Astrocyte (in vitro differentiated cells and primary cell): ENCODE measurements at regions not wholly inside any gene's neighbourhood (a gene's known extent, or its start where the extent isn't known, plus 50 kb on each side); places are given as distances from the start of the nearest gene placed in this dataset.

Experiments used
- CTCF ChIP-seq: IDR thresholded peaks from 2 replicates; pipeline ENCODE4 v1.5.1; 2011; ENCODE audit warnings: low read depth, mild to moderate bottlenecking, inconsistent platforms, low read length, moderate library complexity; ENCODE audit not compliant: insufficient read depth
- EZH2 ChIP-seq: IDR thresholded peaks from 2 replicates; pipeline ENCODE4 v1.6.1; 2012; ENCODE audit warnings: mild to moderate bottlenecking, low read length, inconsistent platforms; ENCODE audit not compliant: insufficient read depth

GRCh38 chr3:159139326-159139725 lies 337.5 kb downstream of the MFSD1 start:
- TF ChIP-seq CTCF (no peak), EZH2 (no peak)
